ENCODE measurements at regions not wholly inside any gene's neighbourhood (a gene's known extent, or its start where the extent isn't known, plus 50 kb on each side); places are given as distances from the start of the nearest gene placed in this dataset.

DNA sequence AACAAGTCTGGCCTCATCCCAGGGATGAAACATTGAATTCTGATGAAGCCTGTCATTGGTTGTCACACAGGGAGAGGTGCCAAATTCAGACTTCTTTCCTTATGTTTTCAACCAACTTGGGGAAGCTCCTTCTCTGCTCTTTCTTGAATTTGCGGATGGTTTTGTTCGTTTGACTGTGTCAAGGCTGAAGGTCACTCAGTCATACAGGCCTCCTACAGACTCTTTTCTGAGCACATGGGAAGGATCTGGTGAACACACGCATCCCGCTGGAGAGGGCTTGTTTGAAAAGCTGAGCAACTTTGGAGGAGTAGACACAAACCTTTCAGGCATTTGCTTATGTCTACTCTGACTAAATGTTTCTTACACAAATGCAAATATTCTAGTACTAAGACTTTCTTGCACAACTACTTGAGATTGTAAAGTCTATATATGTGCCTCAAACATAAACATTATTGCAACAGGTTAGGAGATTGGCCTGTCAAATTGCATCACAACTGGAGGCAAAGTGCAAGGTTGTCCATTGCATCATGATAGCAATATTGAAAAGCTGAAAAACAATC lies 151.5 kb upstream of the NR3C1 start:
- Histone ChIP-seq H3K4me2 (ENCODE audit: low read length) (no peak overlapping the region), H3K4me3 (ENCODE audit: low read length) (no peak overlapping the region), H3K9me3 (ENCODE audit: control insufficient read depth, insufficient read depth, low read length) (no peaks in the 10 kb centered on the region), H3K4me1 (ENCODE audit: control insufficient read depth, low read length) (peaks cover 18% of the 10 kb centered on the region), H3K9me2 (replicated peaks; ENCODE audit: control insufficient read depth, low read length) (no peaks in the 10 kb centered on the region), H3K27me3 (ENCODE audit: control insufficient read depth, low read length) (no peaks in the 10 kb centered on the region), H3K36me3 (ENCODE audit: control insufficient read depth, low read length) (no peaks in the 10 kb centered on the region), H4K20me1 (ENCODE audit: control insufficient read depth, insufficient read depth, low read depth, low read length) (no peaks in the 10 kb centered on the region), H3K79me2 (ENCODE audit: control insufficient read depth, low read length) (no peaks in the 10 kb centered on the region), H3F3A (ENCODE audit: control insufficient read depth, insufficient read depth) (no peaks in the 10 kb centered on the region), H3K27ac (ENCODE audit: low read depth, low read length) (no peak overlapping the region)
- TF ChIP-seq EZH2phosphoT487 (IDR thresholded peaks at IDR 0.05; ENCODE audit: borderline replicate concordance, low read length): no peak
- TF ChIP-seq, protein P1, sequence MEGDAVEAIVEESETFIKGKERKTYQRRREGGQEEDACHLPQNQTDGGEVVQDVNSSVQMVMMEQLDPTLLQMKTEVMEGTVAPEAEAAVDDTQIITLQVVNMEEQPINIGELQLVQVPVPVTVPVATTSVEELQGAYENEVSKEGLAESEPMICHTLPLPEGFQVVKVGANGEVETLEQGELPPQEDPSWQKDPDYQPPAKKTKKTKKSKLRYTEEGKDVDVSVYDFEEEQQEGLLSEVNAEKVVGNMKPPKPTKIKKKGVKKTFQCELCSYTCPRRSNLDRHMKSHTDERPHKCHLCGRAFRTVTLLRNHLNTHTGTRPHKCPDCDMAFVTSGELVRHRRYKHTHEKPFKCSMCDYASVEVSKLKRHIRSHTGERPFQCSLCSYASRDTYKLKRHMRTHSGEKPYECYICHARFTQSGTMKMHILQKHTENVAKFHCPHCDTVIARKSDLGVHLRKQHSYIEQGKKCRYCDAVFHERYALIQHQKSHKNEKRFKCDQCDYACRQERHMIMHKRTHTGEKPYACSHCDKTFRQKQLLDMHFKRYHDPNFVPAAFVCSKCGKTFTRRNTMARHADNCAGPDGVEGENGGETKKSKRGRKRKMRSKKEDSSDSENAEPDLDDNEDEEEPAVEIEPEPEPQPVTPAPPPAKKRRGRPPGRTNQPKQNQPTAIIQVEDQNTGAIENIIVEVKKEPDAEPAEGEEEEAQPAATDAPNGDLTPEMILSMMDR (IDR thresholded peaks at IDR 0.05; ENCODE audit: low read depth, low read length, poor library complexity, severe bottlenecking): no peak

DNA sequence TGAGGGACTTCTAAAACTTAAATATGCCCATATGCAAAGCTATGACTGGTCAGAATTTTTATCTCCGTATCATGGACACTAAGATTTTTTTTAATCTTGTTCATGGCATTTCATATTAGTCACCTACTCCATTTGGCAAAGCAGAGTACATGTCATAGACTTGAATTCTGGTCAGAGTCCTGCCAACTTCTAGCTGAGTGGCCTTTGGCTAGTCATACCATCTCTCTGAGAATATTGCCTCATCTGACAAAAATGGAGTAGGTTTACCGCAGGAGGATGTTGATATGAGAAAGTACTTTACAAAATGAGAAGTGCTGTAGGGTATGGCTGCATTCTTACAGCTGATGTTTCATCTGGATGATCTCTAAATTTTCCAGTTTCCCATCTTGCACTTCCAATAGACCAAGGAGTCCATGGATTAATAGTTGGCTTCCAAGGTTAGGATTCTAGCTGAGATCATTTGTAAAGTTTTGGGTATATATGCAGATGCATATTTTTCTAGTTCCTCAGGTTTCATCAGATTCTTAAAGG lies 150.8 kb upstream of the NR3C1 start:
- Histone ChIP-seq H3K9me2 (replicated peaks; ENCODE audit: control insufficient read depth, low read length) (no peaks in the 10 kb centered on the region), H4K20me1 (ENCODE audit: control insufficient read depth, insufficient read depth, low read depth, low read length) (no peaks in the 10 kb centered on the region), H3K4me2 (ENCODE audit: low read length) (no peak overlapping the region), H3K79me2 (ENCODE audit: control insufficient read depth, low read length) (no peaks in the 10 kb centered on the region), H3K27ac (ENCODE audit: low read depth, low read length) (no peak overlapping the region), H3K4me1 (ENCODE audit: control insufficient read depth, low read length) (peaks cover 18% of the 10 kb centered on the region), H3F3A (ENCODE audit: control insufficient read depth, insufficient read depth) (no peaks in the 10 kb centered on the region), H3K9me3 (ENCODE audit: control insufficient read depth, insufficient read depth, low read length) (0 out of 2 replicates have a peak, but pooled peaks cover under 1% of the 10 kb centered on the region), H3K27me3 (ENCODE audit: control insufficient read depth, low read length) (no peaks in the 10 kb centered on the region), H3K36me3 (ENCODE audit: control insufficient read depth, low read length) (no peaks in the 10 kb centered on the region), H3K4me3 (ENCODE audit: low read length) (no peak overlapping the region)
- TF ChIP-seq, protein P1 (IDR thresholded peaks at IDR 0.05; ENCODE audit: low read depth, low read length, poor library complexity, severe bottlenecking): no peak
- no peak for TF ChIP-seq EZH2phosphoT487 (IDR thresholded peaks at IDR 0.05; ENCODE audit: borderline replicate concordance, low read length)

DNA sequence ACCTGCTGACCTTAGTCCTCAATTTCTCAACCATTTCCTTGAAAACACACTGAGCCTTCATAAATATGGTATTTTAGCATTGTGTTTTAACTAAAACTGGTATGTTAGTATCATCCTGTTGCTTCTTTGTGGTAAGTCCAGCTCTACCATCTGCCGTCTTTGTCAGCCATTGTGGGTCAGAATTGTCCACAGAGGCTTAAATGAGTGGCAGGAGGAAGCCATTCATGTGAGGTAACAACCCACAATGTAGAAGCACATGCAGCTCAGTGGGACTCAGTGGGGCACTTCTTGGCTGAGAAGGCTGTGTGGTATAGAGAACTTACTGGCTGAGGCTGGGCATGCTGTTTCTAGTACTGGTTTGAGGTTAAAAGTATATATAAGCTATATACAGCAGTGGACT lies 149.2 kb upstream of the NR3C1 start:
- Histone ChIP-seq H4K20me1 (ENCODE audit: control insufficient read depth, insufficient read depth, low read depth, low read length) (no peaks in the 10 kb centered on the region), H3K36me3 (ENCODE audit: control insufficient read depth, low read length) (no peaks in the 10 kb centered on the region), H3K9me3 (ENCODE audit: control insufficient read depth, insufficient read depth, low read length) (0 out of 2 replicates have a peak, but pooled peaks cover 2% of the 10 kb centered on the region), H3K27me3 (ENCODE audit: control insufficient read depth, low read length) (no peaks in the 10 kb centered on the region), H3K4me3 (ENCODE audit: low read length) (no peak overlapping the region), H3K27ac (ENCODE audit: low read depth, low read length) (no peak overlapping the region), H3K9me2 (replicated peaks; ENCODE audit: control insufficient read depth, low read length) (no peaks in the 10 kb centered on the region), H3K4me1 (ENCODE audit: control insufficient read depth, low read length) (peaks cover 17% of the 10 kb centered on the region), H3F3A (ENCODE audit: control insufficient read depth, insufficient read depth) (no peaks in the 10 kb centered on the region), H3K79me2 (ENCODE audit: control insufficient read depth, low read length) (no peaks in the 10 kb centered on the region), H3K4me2 (ENCODE audit: low read length) (no peak overlapping the region)
- no peak for TF ChIP-seq EZH2phosphoT487 (IDR thresholded peaks at IDR 0.05; ENCODE audit: borderline replicate concordance, low read length)
- TF ChIP-seq, protein P1 (IDR thresholded peaks at IDR 0.05; ENCODE audit: low read depth, low read length, poor library complexity, severe bottlenecking): no peak

All from DOHH2 (cell line).